ENCODE measurements at regions not wholly inside any gene's neighbourhood (a gene's known extent, or its start where the extent isn't known, plus 50 kb on each side); places are given as distances from the start of the nearest gene placed in this dataset.
A peak's percentile ranks its signal among the peaks of the same experiment; 100 is the strongest.

GRCh38 chr5:84683594-84683993 lies 298.9 kb upstream of the EDIL3 start:
- no peak overlapping the region for H3K27ac ChIP-seq (ENCODE audit: low read depth, low read length)
- DNase-seq (ENCODE audit: low read depth in 1 of 2, low spot score in 2 of 2) (no peak), FAIRE-seq (no peak)
- no peaks in the 10 kb centered on the region for H3K27me3 ChIP-seq (replicated peaks in 1 of 4; ENCODE audit: control insufficient read depth in 3 of 4, extremely low read depth in 1 of 4, insufficient read depth in 3 of 4, low read length in 3 of 4)
- H3K56ac ChIP-seq (replicated peaks; ENCODE audit: insufficient read length, low read depth, low read length): no peak overlapping the region
- H3K4me1 ChIP-seq (replicated peaks in 1 of 4; ENCODE audit: control insufficient read depth in 3 of 4, insufficient read depth in 4 of 4, low read length in 3 of 4): peaks cover 0 to 3% (median 0%) of the 10 kb centered on the region in 4 experiments; a peak in 1 of 7 replicates
- H4K8ac ChIP-seq (ENCODE audit: extremely low read depth, insufficient read depth, low read length): no peak overlapping the region
- no peak overlapping the region for H2BK5ac ChIP-seq (ENCODE audit: low read depth, low read length)
- ChIA-PET CTCF (ENCODE audit: partially characterized antibody) (interaction anchor here (0.6 kb wide), 1 partner anchor 57 kb away, joined by 4 read pairs; no protein-coding TSS in a partner anchor), POLR2A (ENCODE audit: partially characterized antibody) (no interaction called here)
- H3K9ac ChIP-seq (replicated peaks in 1 of 4; ENCODE audit: extremely low read depth in 1 of 4, low read depth in 3 of 4, low read length in 3 of 4): no peak overlapping the region
- no peaks in the 10 kb centered on the region for H3K23me2 ChIP-seq (ENCODE audit: low read depth, low read length)
- 67% methylated on average over 2 of the region's 2 CpGs; no CpG with 5 or more reads in 1 of the 2 experiments for WGBS, 2 experiments (ENCODE audit: extremely low coverage in 1 of 2, insufficient coverage in 1 of 2, insufficient read length in 1 of 2, insufficient replicate concordance in 2 of 2, low coverage in 1 of 2, low lambda C conversion rate in 2 of 2, missing lambda C conversion rate in 1 of 2)
- no peak overlapping the region for H4K5ac ChIP-seq (ENCODE audit: insufficient read length, low read depth, low read length)
- no peak overlapping the region for H3K23ac ChIP-seq (ENCODE audit: insufficient read length)
- no peak overlapping the region for H2BK12ac ChIP-seq (ENCODE audit: low read depth, low read length)
- no peak overlapping the region for H3K4ac ChIP-seq (replicated peaks; ENCODE audit: insufficient read length, low read depth, low read length)
- H3K36me3 ChIP-seq (ENCODE audit: control insufficient read depth in 2 of 4, insufficient read depth in 4 of 4, low read length in 3 of 4): no peaks in the 10 kb centered on the region
- H2AFZ ChIP-seq (ENCODE audit: low read length): peak overlapping the region; percentile 47; the same call in 1 of the 2 replicates
- TF ChIP-seq TBP (IDR thresholded peaks at IDR 0.05; ENCODE audit: low read depth, low read length): no peak
- TF ChIP-seq BACH1 (IDR thresholded peaks at IDR 0.05; ENCODE audit: low read length): no peak
- TF ChIP-seq HDAC6 (IDR thresholded peaks at IDR 0.05; ENCODE audit: low read depth, low read length): no peak
- TF ChIP-seq PHF8 (conservative IDR thresholded peaks at IDR 0.05; ENCODE audit: low read depth, low read length): no peak
- no peak overlapping the region for H2AK5ac ChIP-seq (ENCODE audit: low read depth, low read length)
- H3K9me3 ChIP-seq (ENCODE audit: insufficient read depth in 2 of 2, low read depth in 1 of 2, low read length in 1 of 2): no peaks in the 10 kb centered on the region
- no peak overlapping the region for H4K91ac ChIP-seq (replicated peaks; ENCODE audit: insufficient read length, low read length)
- H2BK120ac ChIP-seq (replicated peaks; ENCODE audit: low read depth, low read length): no peak overlapping the region
- H3K4me2 ChIP-seq (ENCODE audit: insufficient read depth in 1 of 2, low read depth in 2 of 2, low read length in 2 of 2): no peak overlapping the region
- no peaks in the 10 kb centered on the region for H3K79me2 ChIP-seq (ENCODE audit: control insufficient read depth in 1 of 2, insufficient read depth in 2 of 2, low read length in 2 of 2)
- no peaks in the 10 kb centered on the region for H4K20me1 ChIP-seq (replicated peaks in 1 of 2; ENCODE audit: control insufficient read depth in 1 of 2, insufficient read depth in 2 of 2, low read length in 2 of 2)
- H2BK20ac ChIP-seq (ENCODE audit: low read length): no peak overlapping the region
- no peaks in the 10 kb centered on the region for H3K79me1 ChIP-seq (ENCODE audit: low read depth, low read length)
- no peak overlapping the region for H2BK15ac ChIP-seq (ENCODE audit: low read length)
- no peak overlapping the region for H3K4me3 ChIP-seq (ENCODE audit: extremely low read depth in 1 of 4, insufficient read depth in 2 of 4, low read depth in 3 of 4, low read length in 4 of 4)
- H3K14ac ChIP-seq (ENCODE audit: insufficient read length): no peak overlapping the region
- H3K18ac ChIP-seq (ENCODE audit: extremely low read depth, low read length): no peak overlapping the region

Measured in H1 (cell line).